ENCODE measurements at regions not wholly inside any gene's neighbourhood (a gene's known extent, or its start where the extent isn't known, plus 50 kb on each side); places are given as distances from the start of the nearest gene placed in this dataset.

- H3K4me2 ChIP-seq (ENCODE audit: low read length) = no peak overlapping the region
- no peaks in the 10 kb centered on the region for H3K9me2 ChIP-seq (ENCODE audit: insufficient read depth)
- BruUV-seq (replicated peaks) = no TSS peak
- DNase-seq (ENCODE audit: low read depth, low spot score) (no peak), ATAC-seq (no peak)
- no peaks in the 10 kb centered on the region for H3K36me3 ChIP-seq (ENCODE audit: control insufficient read depth in 1 of 2, insufficient read depth in 2 of 2, low read length in 2 of 2)
- H3K27me3 ChIP-seq (ENCODE audit: insufficient read depth, low read length) = peaks cover 22% of the 10 kb centered on the region
- no peaks in the 10 kb centered on the region for H4K20me1 ChIP-seq (ENCODE audit: insufficient read depth)
- ChIA-PET RAD21 (ENCODE audit: low non-redundant PET in 1 of 2, low total read pairs in 2 of 2, uncharacterized antibody in 2 of 2, unreplicated experiment in 2 of 2) (no interaction called here), POLR2A (no interaction called here), CTCF (no interaction called here)
- H3K4me1 ChIP-seq (ENCODE audit: control insufficient read depth in 1 of 2, insufficient read depth in 2 of 2, low read length in 2 of 2) = no peaks in the 10 kb centered on the region
- H3K27ac ChIP-seq (ENCODE audit: low read depth, low read length) = no peak overlapping the region
- no peak overlapping the region for H3K4me3 ChIP-seq (replicated peaks in 1 of 2; ENCODE audit: low read depth in 1 of 2, low read length in 2 of 2)
- H3K9me3 ChIP-seq (ENCODE audit: control insufficient read depth in 1 of 2, insufficient read depth in 1 of 2, low read depth in 1 of 2, low read length in 2 of 2) = no peaks in the 10 kb centered on the region
- intact Hi-C loops (cut with micrococcal nuclease) = no loop called here
- no peak overlapping the region for H2AFZ ChIP-seq (ENCODE audit: low read depth, low read length, poor library complexity, severe bottlenecking)
- H3K9ac ChIP-seq (ENCODE audit: low read length) = no peak overlapping the region
- no peaks in the 10 kb centered on the region for H3K79me2 ChIP-seq (ENCODE audit: insufficient read depth, low read length)
- TF ChIP-seq SP1 (IDR thresholded peaks at IDR 0.05; ENCODE audit: low read depth) (no peak), JUND (IDR thresholded peaks at IDR 0.05) (no peak), EZH2phosphoT487 (IDR thresholded peaks at IDR 0.05; ENCODE audit: borderline replicate concordance) (no peak), CBX3 (IDR thresholded peaks at IDR 0.05; ENCODE audit: low read depth) (no peak)
These were observed 305.0 kb upstream of the IRX4 start for GRCh38 chr5:2187687-2188086.

DNA sequence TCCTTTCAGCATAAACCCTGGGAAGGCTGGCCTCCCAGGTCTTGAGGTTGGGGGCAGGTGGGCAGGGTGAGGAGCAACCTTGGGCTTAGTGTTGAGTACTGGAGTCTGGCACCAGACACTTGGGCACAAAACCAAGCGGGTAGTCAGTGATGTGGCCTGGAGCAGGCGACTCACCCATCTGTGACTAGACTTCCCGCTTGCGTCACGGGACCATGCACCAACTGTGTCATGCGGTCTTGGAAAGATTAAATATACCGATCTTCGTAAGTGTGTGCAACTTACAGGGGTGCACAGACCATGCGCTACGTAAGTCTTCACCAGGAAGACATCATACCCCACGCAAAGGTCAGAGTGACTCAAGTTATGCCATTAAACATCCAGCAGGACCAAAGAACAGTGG lies 304.4 kb upstream of the IRX4 start:
- Histone ChIP-seq H3K27me3 (ENCODE audit: insufficient read depth, low read length) (peaks cover 19% of the 10 kb centered on the region), H3K27ac (ENCODE audit: low read depth, low read length) (no peak overlapping the region), H2AFZ (ENCODE audit: low read depth, low read length, poor library complexity, severe bottlenecking) (no peak overlapping the region), H3K4me1 (ENCODE audit: control insufficient read depth in 1 of 2, insufficient read depth in 2 of 2, low read length in 2 of 2) (no peaks in the 10 kb centered on the region), H4K20me1 (ENCODE audit: insufficient read depth) (no peaks in the 10 kb centered on the region), H3K9me2 (ENCODE audit: insufficient read depth) (no peaks in the 10 kb centered on the region), H3K4me3 (replicated peaks in 1 of 2; ENCODE audit: low read depth in 1 of 2, low read length in 2 of 2) (no peak overlapping the region), H3K36me3 (ENCODE audit: control insufficient read depth in 1 of 2, insufficient read depth in 2 of 2, low read length in 2 of 2) (no peaks in the 10 kb centered on the region), H3K4me2 (ENCODE audit: low read length) (no peak overlapping the region), H3K79me2 (ENCODE audit: insufficient read depth, low read length) (no peaks in the 10 kb centered on the region), H3K9ac (ENCODE audit: low read length) (no peak overlapping the region), H3K9me3 (ENCODE audit: control insufficient read depth in 1 of 2, insufficient read depth in 1 of 2, low read depth in 1 of 2, low read length in 2 of 2) (no peaks in the 10 kb centered on the region)
- ChIA-PET POLR2A (no interaction called here), RAD21 (ENCODE audit: low non-redundant PET in 1 of 2, low total read pairs in 2 of 2, uncharacterized antibody in 2 of 2, unreplicated experiment in 2 of 2) (no interaction called here), CTCF (no interaction called here)
- DNase-seq (ENCODE audit: low read depth, low spot score) (no peak), ATAC-seq (no peak)
- TF ChIP-seq ATF3 (IDR thresholded peaks at IDR 0.05) = no peak
- TF ChIP-seq YY1 (IDR thresholded peaks at IDR 0.05; ENCODE audit: extremely low read depth, insufficient replicate concordance, low read depth, low read length) = no peak
- TF ChIP-seq ZBTB33 (IDR thresholded peaks at IDR 0.05; ENCODE audit: extremely low read depth, insufficient replicate concordance, low read length) = no peak
- TF ChIP-seq TCF7L2 (IDR thresholded peaks at IDR 0.05; ENCODE audit: borderline replicate concordance, extremely low read depth, insufficient read depth, insufficient read length) = no peak
- no peak for TF ChIP-seq POLR2AphosphoS5 (IDR thresholded peaks at IDR 0.05; ENCODE audit: low read depth, low read length)
- TF ChIP-seq, protein P1, sequence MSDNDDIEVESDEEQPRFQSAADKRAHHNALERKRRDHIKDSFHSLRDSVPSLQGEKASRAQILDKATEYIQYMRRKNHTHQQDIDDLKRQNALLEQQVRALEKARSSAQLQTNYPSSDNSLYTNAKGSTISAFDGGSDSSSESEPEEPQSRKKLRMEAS (IDR thresholded peaks at IDR 0.05) = no peak
- no peak for TF ChIP-seq CBX3 (IDR thresholded peaks at IDR 0.05; ENCODE audit: low read depth)
- TF ChIP-seq ZNF274 (IDR thresholded peaks at IDR 0.05; ENCODE audit: low read depth, low read length) = no peak
- no peak for TF ChIP-seq SRF (IDR thresholded peaks at IDR 0.05; ENCODE audit: low read depth)
- TF ChIP-seq EZH2phosphoT487 (IDR thresholded peaks at IDR 0.05; ENCODE audit: borderline replicate concordance) = no peak
- BruUV-seq (replicated peaks) = no TSS peak
- intact Hi-C loops (cut with micrococcal nuclease) = no loop called here

Measured in HCT116 (cell line).